ENCODE measurements at regions not wholly inside any gene's neighbourhood (a gene's known extent, or its start where the extent isn't known, plus 50 kb on each side); places are given as distances from the start of the nearest gene placed in this dataset.
A peak's percentile ranks its signal among the peaks of the same experiment; 100 is the strongest.

- no peak for DNase-seq (ENCODE audit: low read depth)
- no peak for TF ChIP-seq CTCF (conservative IDR thresholded peaks at IDR 0.05; ENCODE audit: low read depth, low read length)
- no peak overlapping the region for H3K4me3 ChIP-seq (ENCODE audit: low read length)
Measured at GRCh38 chr4:154044742-154045485, 256.0 kb upstream of the SFRP2 start.

GRCh38 chr4:154044108-154044531 lies 255.2 kb upstream of the SFRP2 start:
- no peak for TF ChIP-seq CTCF (conservative IDR thresholded peaks at IDR 0.05; ENCODE audit: low read depth, low read length)
- H3K4me3 ChIP-seq (ENCODE audit: low read length), result no peak overlapping the region
- no peak for DNase-seq (ENCODE audit: low read depth)

GRCh38 chr4:154041640-154042039 lies 252.8 kb upstream of the SFRP2 start:
- H3K4me3 ChIP-seq (ENCODE audit: low read length), result no peak overlapping the region
- no peak for DNase-seq (ENCODE audit: low read depth)
- no peak for TF ChIP-seq CTCF (conservative IDR thresholded peaks at IDR 0.05; ENCODE audit: low read depth, low read length)

GRCh38 chr4:154039435-154040343 lies 250.8 kb upstream of the SFRP2 start:
- peak; percentile 77 for DNase-seq (ENCODE audit: low read depth)
- no peak overlapping the region for H3K4me3 ChIP-seq (ENCODE audit: low read length)

DNA sequence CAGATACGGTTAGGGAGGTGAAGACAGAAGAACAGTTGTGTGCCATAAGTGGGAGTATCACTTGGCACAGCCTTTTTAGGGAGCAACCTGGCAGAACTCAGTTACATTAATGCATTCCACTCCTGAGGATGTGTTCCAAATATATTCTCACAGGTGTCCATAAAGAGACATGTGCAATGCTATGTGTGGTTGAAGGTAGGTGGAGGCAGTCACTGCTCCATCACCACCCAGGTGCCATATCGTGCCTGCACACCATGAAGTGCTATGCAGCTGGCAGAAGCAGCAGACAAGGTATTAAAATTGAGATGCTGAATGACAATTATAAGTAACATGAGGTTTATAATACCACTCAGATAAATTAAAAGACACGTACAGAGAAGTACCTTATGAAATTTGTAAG lies 248.0 kb upstream of the SFRP2 start:
- no peak for DNase-seq (ENCODE audit: low read depth)
- no peak for TF ChIP-seq CTCF (conservative IDR thresholded peaks at IDR 0.05; ENCODE audit: low read depth, low read length)
- no peak overlapping the region for H3K4me3 ChIP-seq (ENCODE audit: low read length)

More at GRCh38 chr4:154039435-154040343, 250.8 kb upstream of the SFRP2 start:
- no peak for TF ChIP-seq CTCF (conservative IDR thresholded peaks at IDR 0.05; ENCODE audit: low read depth, low read length)

GRCh38 chr4:154035341-154035740 lies 246.5 kb upstream of the SFRP2 start:
- no peak for DNase-seq (ENCODE audit: low read depth)
- H3K4me3 ChIP-seq (ENCODE audit: low read length), result no peak overlapping the region
- TF ChIP-seq CTCF (conservative IDR thresholded peaks at IDR 0.05; ENCODE audit: low read depth, low read length), result no peak
